GM12878 (cell line): ENCODE measurements at regions not wholly inside any gene's neighbourhood (a gene's known extent, or its start where the extent isn't known, plus 50 kb on each side); places are given as distances from the start of the nearest gene placed in this dataset.

ENCODE experiments used
- ATAC-seq: fragments of 200-7000 bp; cut with Tn5 transposase; 3 replicates; pipeline ENCODE4 v1.9.1; 2020; ENCODE audit warnings: mild to moderate bottlenecking, moderate library complexity
- BruUV-seq: library from RNA; stranded (reverse); fragments of 400-500 nt; replicated peaks from 2 replicates; lab custom pipeline; 2021; lab: Mats Ljungman, UMichigan
- CTCF ChIA-PET: fragments of 300-600 bp; sonication (Branson Sonifier 250); formaldehyde crosslinking; extraction: SDS; loops from one replicate; lab custom pipeline; 2021; ENCODE audit warnings: inconsistent platforms; lab: Yijun Ruan, JAX
- POLR2A ChIA-PET: fragments of 350-600 bp; formaldehyde crosslinking; extraction: SDS; loops from one replicate; lab custom pipeline; 2021; ENCODE audit warnings: inconsistent platforms; lab: Charles Lee
- RAD21 ChIA-PET: fragments of 300-600 bp; sonication (Branson Sonifier 250); formaldehyde crosslinking; loops from one replicate; lab custom pipeline; 2023; ENCODE audit warnings: antibody characterized with exemption; ENCODE audit not compliant: unreplicated experiment; lab: Charles Lee
- SMC1A ChIA-PET: fragments of 300-600 bp; sonication (Branson Sonifier 250); formaldehyde crosslinking; loops from one replicate; lab custom pipeline; 2023; ENCODE audit not compliant: unreplicated experiment, uncharacterized antibody; lab: Charles Lee
- DNase-seq: peaks from one replicate; pipeline ENCODE4 v3.0.0-alpha.2; 2011; ENCODE audit warnings: low read depth, low spot score
- FAIRE-seq: peaks from 3 replicates; lab custom pipeline; 2011; peaks lifted over from hg19 to GRCh38; lab: Jason Lieb, UNC
- H2AFZ ChIP-seq: 2 replicates; pipeline ENCODE4 v1.6.0; 2011; ENCODE audit warnings: low read depth, low read length, control low read depth; ENCODE audit not compliant: control insufficient read depth
- H3K27ac ChIP-seq: 2 replicates; pipeline ENCODE4 v1.5.1; 2011; ENCODE audit warnings: control low read depth; ENCODE audit not compliant: control insufficient read depth, insufficient read depth
- H3K27me3 ChIP-seq, 2 experiments: replicated peaks in 1 of 2; 2 replicates each; pipeline versions ENCODE4 v1.6.0 to v1.6.1; 2011; ENCODE audit warnings: low read length in 1 of 2; ENCODE audit not compliant: control insufficient read depth in 2 of 2, insufficient read depth in 2 of 2
- H3K36me3 ChIP-seq, 2 experiments: 2 replicates each; pipeline ENCODE4 v1.5.1; 2011; ENCODE audit warnings: low read length in 1 of 2; ENCODE audit not compliant: control insufficient read depth in 2 of 2, insufficient read depth in 2 of 2
- H3K4me1 ChIP-seq: 2 replicates; pipeline ENCODE4 v1.6.1; 2011; ENCODE audit warnings: mild to moderate bottlenecking, low read length, moderate library complexity, mixed read lengths; ENCODE audit not compliant: control insufficient read depth, insufficient read depth
- H3K4me2 ChIP-seq: 2 replicates; pipeline ENCODE4 v1.6.0; 2011; ENCODE audit warnings: control low read depth; ENCODE audit not compliant: control insufficient read depth, insufficient read depth
- H3K4me3 ChIP-seq: fragments of 200-600 bp; sonication (generic); 2 replicates; pipeline ENCODE4 v1.5.1; 2016
- H3K79me2 ChIP-seq: 2 replicates; pipeline ENCODE4 v1.6.0; 2011; ENCODE audit warnings: low read length; ENCODE audit not compliant: control insufficient read depth, insufficient read depth
- H3K9ac ChIP-seq: 2 replicates; pipeline ENCODE4 v1.8.0; 2011; ENCODE audit warnings: low read length, control low read depth, mixed read lengths; ENCODE audit not compliant: control insufficient read depth, insufficient read depth
- H3K9me3 ChIP-seq: replicated peaks from 3 replicates; pipeline ENCODE4 v1.5.1; 2011; ENCODE audit warnings: mild to moderate bottlenecking, low read length; ENCODE audit not compliant: control insufficient read depth, insufficient read depth
- H4K20me1 ChIP-seq: 2 replicates; pipeline ENCODE4 v1.6.0; 2011; ENCODE audit not compliant: control insufficient read depth, insufficient read depth
- BCL11A ChIP-seq: IDR thresholded peaks from 2 replicates; pipeline ENCODE4 v1.6.1; 2011; ENCODE audit warnings: low read depth, low read length
- CBX5 ChIP-seq: sonication (generic); IDR thresholded peaks from 2 replicates; pipeline ENCODE4 v1.6.1; 2016; ENCODE audit warnings: low read depth, moderate library complexity, mild to moderate bottlenecking, inconsistent platforms
- CTCF ChIP-seq, 3 experiments: IDR thresholded peaks in 2 of 3; conservative IDR thresholded peaks in 1 of 3; 2 replicates each; pipeline ENCODE4 v1.5.1; 2011; ENCODE audit warnings: low read depth in 3 of 3, low read length in 3 of 3, mild to moderate bottlenecking in 3 of 3, control low read depth in 2 of 3, moderate library complexity in 2 of 3, inconsistent platforms in 1 of 3, mixed read lengths in 1 of 3; ENCODE audit not compliant: control insufficient read depth in 2 of 3, insufficient read depth in 1 of 3; ENCODE audit errors: extremely low read depth in 1 of 3
- DPF2 ChIP-seq: fragments of 450-650 bp; IDR thresholded peaks from 2 replicates; pipeline ENCODE4 v1.6.1; 2017; ENCODE audit warnings: mild to moderate bottlenecking
- NFIC ChIP-seq: IDR thresholded peaks from 2 replicates; pipeline ENCODE4 v1.6.1; 2012; ENCODE audit warnings: low read depth, mild to moderate bottlenecking, inconsistent platforms, low read length, moderate library complexity
- NFXL1 ChIP-seq: fragments of 450-650 bp; IDR thresholded peaks from 2 replicates; pipeline ENCODE4 v1.6.1; 2017; ENCODE audit warnings: antibody characterized with exemption, mild to moderate bottlenecking, borderline replicate concordance
- PAX5 ChIP-seq: IDR thresholded peaks from 2 replicates; pipeline ENCODE4 v1.6.1; 2011; ENCODE audit warnings: low read depth, low read length, borderline replicate concordance
- POLR2A ChIP-seq: IDR thresholded peaks from 2 replicates; pipeline ENCODE4 v1.6.1; 2011; ENCODE audit warnings: low read depth, mild to moderate bottlenecking, low read length
- RAD21 ChIP-seq: IDR thresholded peaks from 2 replicates; pipeline ENCODE4 v1.6.1; 2011; ENCODE audit warnings: mild to moderate bottlenecking, low read depth, low read length, moderate library complexity; ENCODE audit not compliant: insufficient read depth
- RB1 ChIP-seq: fragments of 450-650 bp; formaldehyde crosslinking; IDR thresholded peaks from 2 replicates; pipeline ENCODE4 v1.6.1; 2017; ENCODE audit warnings: mild to moderate bottlenecking, borderline replicate concordance
- RFX5 ChIP-seq: IDR thresholded peaks from 2 replicates; pipeline ENCODE4 v1.6.1; 2011; ENCODE audit warnings: low read depth, low read length, improper control_type of control experiment
- SPI1 ChIP-seq: IDR thresholded peaks from 2 replicates; pipeline ENCODE4 v1.6.1; 2011; ENCODE audit warnings: low read depth, mild to moderate bottlenecking, low read length, moderate library complexity, borderline replicate concordance; ENCODE audit not compliant: insufficient read depth
- SREBF1 ChIP-seq: IDR thresholded peaks from 2 replicates; pipeline ENCODE4 v1.6.1; 2012; ENCODE audit warnings: mild to moderate bottlenecking, low read length
- STAT1 ChIP-seq: fragments of 450-650 bp; conservative IDR thresholded peaks from 2 replicates; pipeline ENCODE4 v1.6.1; 2014; ENCODE audit warnings: antibody characterized with exemption, mild to moderate bottlenecking
- TBL1XR1 ChIP-seq: IDR thresholded peaks from 2 replicates; pipeline ENCODE4 v1.6.1; 2012; ENCODE audit warnings: low read depth, low read length, improper control_type of control experiment
- ZNF24 ChIP-seq: fragments of 450-650 bp; IDR thresholded peaks from 2 replicates; pipeline ENCODE4 v1.6.1; 2017; ENCODE audit warnings: antibody characterized with exemption, mild to moderate bottlenecking
- ZNF274 ChIP-seq: IDR thresholded peaks from one replicate; pipeline ENCODE4 v1.8.0; 2011; ENCODE audit not compliant: insufficient read length, insufficient read depth
- ZNF687 ChIP-seq: fragments of 450-650 bp; IDR thresholded peaks from 2 replicates; pipeline ENCODE4 v1.6.1; 2017; ENCODE audit warnings: mild to moderate bottlenecking, moderate library complexity
- WGBS: methylation state at CpG from one replicate; pipeline ENCODE4 v1.1.6; 2016; ENCODE audit warnings: low lambda C conversion rate; ENCODE audit not compliant: insufficient replicate concordance, insufficient coverage; ENCODE audit errors: missing lambda C conversion rate; 5-methylcytosine and 5-hydroxymethylcytosine counted together
- in situ Hi-C: fragments of 300-500 bp; cut with MboI; formaldehyde crosslinking; loops from 9 replicates; pipeline ENCODE4 v1.14.3; 2018; ENCODE audit warnings: mixed read lengths
- intact Hi-C: fragments of 100-400 bp; cut with micrococcal nuclease; formaldehyde crosslinking; loops from one replicate; pipeline ENCODE4 v1.14.2; 2022; ENCODE audit not compliant: unreplicated experiment

DNA sequence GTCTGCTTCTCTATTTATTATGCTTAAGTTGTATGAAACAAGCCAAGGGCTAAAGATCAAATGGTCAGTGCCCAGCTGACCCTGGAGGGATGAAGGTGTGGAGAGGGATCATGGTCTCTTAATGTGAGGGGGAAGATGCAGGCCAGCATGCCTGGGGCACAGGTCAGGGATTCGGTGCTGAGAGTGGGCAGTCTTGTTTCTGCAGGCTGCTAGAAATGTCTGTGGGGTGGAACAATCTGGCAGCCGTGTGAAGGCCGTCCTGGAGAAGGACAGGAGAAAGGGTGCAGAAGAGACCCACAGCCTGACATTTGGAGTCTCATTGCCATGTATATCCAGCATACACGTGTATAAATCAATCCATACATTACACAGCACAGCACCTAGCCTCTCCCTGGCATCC, 258.3 kb upstream of the MOCS1 start:
- H3K4me1 ChIP-seq: no peaks in the 10 kb centered on the region
- RAD21 ChIA-PET: interaction anchor here (0.8 to 1.1 kb wide), 2 partner anchors 28 to 168 kb away, joined by 3 read pairs; no protein-coding TSS in a partner anchor
- TF ChIP-seq PAX5: no peak
- no peak for TF ChIP-seq ZNF687
- TF ChIP-seq SREBF1: no peak
- no peak for TF ChIP-seq BCL11A
- no peak for TF ChIP-seq RAD21
- TF ChIP-seq NFXL1: no peak
- TF ChIP-seq RFX5: no peak
- no peak for TF ChIP-seq POLR2A
- no peak for TF ChIP-seq TBL1XR1
- no peak for TF ChIP-seq ZNF274
- no peak for TF ChIP-seq CBX5
- TF ChIP-seq DPF2: no peak
- no peak for TF ChIP-seq STAT1
- no peak for TF ChIP-seq ZNF24
- no peak for TF ChIP-seq RB1
- TF ChIP-seq SPI1: no peak
- TF ChIP-seq CTCF (IDR thresholded peaks at IDR 0.05 in 2 of 3, conservative IDR thresholded peaks at IDR 0.05 in 1 of 3; ENCODE audit: control insufficient read depth in 2 of 3, extremely low read depth in 1 of 3, insufficient read depth in 1 of 3, low read depth in 3 of 3, low read length in 3 of 3): no peak
- no peak for TF ChIP-seq NFIC
- H2AFZ ChIP-seq: no peak overlapping the region
- DNase-seq: no peak
- in situ Hi-C loops: no loop called here
- CTCF ChIA-PET: no interaction called here
- no peak overlapping the region for H3K27ac ChIP-seq
- H3K27me3 ChIP-seq: no peaks in the 10 kb centered on the region; a peak in 1 of 4 replicates
- no peak overlapping the region for H3K4me3 ChIP-seq
- H4K20me1 ChIP-seq: no peaks in the 10 kb centered on the region
- no peak for FAIRE-seq
- no peak for ATAC-seq
- no peaks in the 10 kb centered on the region for H3K79me2 ChIP-seq
- no peak overlapping the region for H3K9ac ChIP-seq
- intact Hi-C loops: no loop called here
- 5% methylated on average over 4 of the region's 4 CpGs for WGBS
- POLR2A ChIA-PET: no interaction called here
- SMC1A ChIA-PET: interaction anchor here (1.1 kb wide), 1 partner anchor 209 kb away, joined by 3 read pairs; no protein-coding TSS in a partner anchor
- BruUV-seq: no TSS peak
- no peaks in the 10 kb centered on the region for H3K9me3 ChIP-seq
- H3K4me2 ChIP-seq: no peak overlapping the region
- no peaks in the 10 kb centered on the region for H3K36me3 ChIP-seq
